ENCODE measurements at regions not wholly inside any gene's neighbourhood (a gene's known extent, or its start where the extent isn't known, plus 50 kb on each side); places are given as distances from the start of the nearest gene placed in this dataset.

DNA sequence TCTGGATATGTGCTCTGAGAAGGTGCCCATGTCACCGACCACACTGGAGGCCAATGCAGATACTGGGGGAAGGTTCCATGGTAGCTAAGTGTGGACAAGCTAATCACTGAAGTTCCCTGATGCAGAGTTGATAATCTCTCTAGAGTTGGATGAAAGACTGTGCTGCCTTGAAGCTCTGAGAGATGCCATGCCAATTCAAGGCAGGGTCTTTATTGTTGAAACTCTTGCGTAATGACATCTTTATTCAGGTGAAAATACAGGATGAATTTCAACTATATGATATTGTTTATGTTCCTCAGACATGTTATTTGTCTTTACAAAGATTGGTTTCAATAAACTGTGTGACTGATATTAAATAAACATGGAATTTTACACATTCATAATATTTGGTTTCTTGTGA lies 167.6 kb upstream of the TMEM161B start:
- TF ChIP-seq POLR2AphosphoS5 (IDR thresholded peaks at IDR 0.05; ENCODE audit: low read depth, low read length), result no peak
- no peak for TF ChIP-seq ZNF138 (CRISPR knock-in tag; IDR thresholded peaks at IDR 0.05; ENCODE audit: low read depth)
- TF ChIP-seq, protein P1, sequence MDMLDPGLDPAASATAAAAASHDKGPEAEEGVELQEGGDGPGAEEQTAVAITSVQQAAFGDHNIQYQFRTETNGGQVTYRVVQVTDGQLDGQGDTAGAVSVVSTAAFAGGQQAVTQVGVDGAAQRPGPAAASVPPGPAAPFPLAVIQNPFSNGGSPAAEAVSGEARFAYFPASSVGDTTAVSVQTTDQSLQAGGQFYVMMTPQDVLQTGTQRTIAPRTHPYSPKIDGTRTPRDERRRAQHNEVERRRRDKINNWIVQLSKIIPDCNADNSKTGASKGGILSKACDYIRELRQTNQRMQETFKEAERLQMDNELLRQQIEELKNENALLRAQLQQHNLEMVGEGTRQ (IDR thresholded peaks at IDR 0.05; ENCODE audit: low read depth, low read length), result no peak
- TF ChIP-seq, protein P1 (CRISPR knock-in tag; IDR thresholded peaks at IDR 0.05; ENCODE audit: borderline replicate concordance), result no peak
- TF ChIP-seq NCOA2 (CRISPR knock-in tag; IDR thresholded peaks at IDR 0.05), result no peak
- no peak for TF ChIP-seq ZFP36 (IDR thresholded peaks at IDR 0.05; ENCODE audit: borderline replicate concordance, low read depth, low read length, partially characterized antibody)
- TF ChIP-seq, protein P2, sequence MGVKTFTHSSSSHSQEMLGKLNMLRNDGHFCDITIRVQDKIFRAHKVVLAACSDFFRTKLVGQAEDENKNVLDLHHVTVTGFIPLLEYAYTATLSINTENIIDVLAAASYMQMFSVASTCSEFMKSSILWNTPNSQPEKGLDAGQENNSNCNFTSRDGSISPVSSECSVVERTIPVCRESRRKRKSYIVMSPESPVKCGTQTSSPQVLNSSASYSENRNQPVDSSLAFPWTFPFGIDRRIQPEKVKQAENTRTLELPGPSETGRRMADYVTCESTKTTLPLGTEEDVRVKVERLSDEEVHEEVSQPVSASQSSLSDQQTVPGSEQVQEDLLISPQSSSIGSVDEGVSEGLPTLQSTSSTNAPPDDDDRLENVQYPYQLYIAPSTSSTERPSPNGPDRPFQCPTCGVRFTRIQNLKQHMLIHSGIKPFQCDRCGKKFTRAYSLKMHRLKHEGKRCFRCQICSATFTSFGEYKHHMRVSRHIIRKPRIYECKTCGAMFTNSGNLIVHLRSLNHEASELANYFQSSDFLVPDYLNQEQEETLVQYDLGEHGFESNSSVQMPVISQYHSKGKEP (CRISPR knock-in tag; IDR thresholded peaks at IDR 0.05), result no peak
- no peak for TF ChIP-seq FOXM1 (CRISPR knock-in tag; IDR thresholded peaks at IDR 0.05)
- TF ChIP-seq MED8 (CRISPR knock-in tag; IDR thresholded peaks at IDR 0.05; ENCODE audit: insufficient replicate concordance), result no peak
- no peak for TF ChIP-seq ARNT (IDR thresholded peaks at IDR 0.05)
- TF ChIP-seq, protein P3, sequence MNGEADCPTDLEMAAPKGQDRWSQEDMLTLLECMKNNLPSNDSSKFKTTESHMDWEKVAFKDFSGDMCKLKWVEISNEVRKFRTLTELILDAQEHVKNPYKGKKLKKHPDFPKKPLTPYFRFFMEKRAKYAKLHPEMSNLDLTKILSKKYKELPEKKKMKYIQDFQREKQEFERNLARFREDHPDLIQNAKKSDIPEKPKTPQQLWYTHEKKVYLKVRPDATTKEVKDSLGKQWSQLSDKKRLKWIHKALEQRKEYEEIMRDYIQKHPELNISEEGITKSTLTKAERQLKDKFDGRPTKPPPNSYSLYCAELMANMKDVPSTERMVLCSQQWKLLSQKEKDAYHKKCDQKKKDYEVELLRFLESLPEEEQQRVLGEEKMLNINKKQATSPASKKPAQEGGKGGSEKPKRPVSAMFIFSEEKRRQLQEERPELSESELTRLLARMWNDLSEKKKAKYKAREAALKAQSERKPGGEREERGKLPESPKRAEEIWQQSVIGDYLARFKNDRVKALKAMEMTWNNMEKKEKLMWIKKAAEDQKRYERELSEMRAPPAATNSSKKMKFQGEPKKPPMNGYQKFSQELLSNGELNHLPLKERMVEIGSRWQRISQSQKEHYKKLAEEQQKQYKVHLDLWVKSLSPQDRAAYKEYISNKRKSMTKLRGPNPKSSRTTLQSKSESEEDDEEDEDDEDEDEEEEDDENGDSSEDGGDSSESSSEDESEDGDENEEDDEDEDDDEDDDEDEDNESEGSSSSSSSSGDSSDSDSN (CRISPR knock-in tag; IDR thresholded peaks at IDR 0.05), result no peak
- TF ChIP-seq ZNF263 (CRISPR knock-in tag; IDR thresholded peaks at IDR 0.05), result no peak
- no peak for TF ChIP-seq EZH2 (conservative IDR thresholded peaks at IDR 0.05; ENCODE audit: low read depth, low read length)
- TF ChIP-seq POLR2A (IDR thresholded peaks at IDR 0.05; ENCODE audit: insufficient read depth in 1 of 2, low read depth in 2 of 2, low read length in 2 of 2), result no peak
